ENCODE measurements at regions not wholly inside any gene's neighbourhood (a gene's known extent, or its start where the extent isn't known, plus 50 kb on each side); places are given as distances from the start of the nearest gene placed in this dataset.

GRCh38 chr2:8537562-8538155 lies 144.2 kb upstream of the ID2 start:
- Histone ChIP-seq H3K4me2 (ENCODE audit: low read length) (peak overlapping the region; percentile 70), H3K4me3 (ENCODE audit: low read length) (peak overlapping the region; percentile 42; the same call in 1 of the 2 replicates), H3K4me1 (ENCODE audit: control insufficient read depth, low read length) (peaks cover 78% of the 10 kb centered on the region), H3K27ac (ENCODE audit: low read depth, low read length) (peak overlapping the region; percentile 50; the same call in 1 of the 2 replicates), H3K79me2 (ENCODE audit: control insufficient read depth, low read length) (no peaks in the 10 kb centered on the region), H3K36me3 (ENCODE audit: control insufficient read depth, low read length) (no peaks in the 10 kb centered on the region), H3K27me3 (ENCODE audit: control insufficient read depth, low read length) (no peaks in the 10 kb centered on the region), H3K9me3 (ENCODE audit: control insufficient read depth, insufficient read depth, low read length) (no peaks in the 10 kb centered on the region), H4K20me1 (ENCODE audit: control insufficient read depth, insufficient read depth, low read depth, low read length) (no peaks in the 10 kb centered on the region), H3F3A (ENCODE audit: control insufficient read depth, insufficient read depth) (0 out of 2 replicates have a peak, but pooled peaks cover 4% of the 10 kb centered on the region), H3K9me2 (replicated peaks; ENCODE audit: control insufficient read depth, low read length) (no peaks in the 10 kb centered on the region)
- no peak for TF ChIP-seq CTCF (IDR thresholded peaks at IDR 0.05; ENCODE audit: low read depth, low read length, poor library complexity, severe bottlenecking)
- no peak for TF ChIP-seq EZH2phosphoT487 (IDR thresholded peaks at IDR 0.05; ENCODE audit: borderline replicate concordance, low read length)

GRCh38 chr2:8538531-8538930 lies 143.3 kb upstream of the ID2 start:
- H4K20me1 ChIP-seq (ENCODE audit: control insufficient read depth, insufficient read depth, low read depth, low read length): no peaks in the 10 kb centered on the region
- H3F3A ChIP-seq (ENCODE audit: control insufficient read depth, insufficient read depth): 0 out of 2 replicates have a peak, but pooled peaks cover 4% of the 10 kb centered on the region
- no peaks in the 10 kb centered on the region for H3K79me2 ChIP-seq (ENCODE audit: control insufficient read depth, low read length)
- H3K27me3 ChIP-seq (ENCODE audit: control insufficient read depth, low read length): no peaks in the 10 kb centered on the region
- H3K4me2 ChIP-seq (ENCODE audit: low read length): peak overlapping the region; percentile 70
- peaks cover 87% of the 10 kb centered on the region for H3K4me1 ChIP-seq (ENCODE audit: control insufficient read depth, low read length)
- no peaks in the 10 kb centered on the region for H3K36me3 ChIP-seq (ENCODE audit: control insufficient read depth, low read length)
- H3K27ac ChIP-seq (ENCODE audit: low read depth, low read length): peak overlapping the region; percentile 50
- TF ChIP-seq CTCF (IDR thresholded peaks at IDR 0.05; ENCODE audit: low read depth, low read length, poor library complexity, severe bottlenecking) (no peak), EZH2phosphoT487 (IDR thresholded peaks at IDR 0.05; ENCODE audit: borderline replicate concordance, low read length) (no peak)
- no peaks in the 10 kb centered on the region for H3K9me2 ChIP-seq (replicated peaks; ENCODE audit: control insufficient read depth, low read length)
- H3K9me3 ChIP-seq (ENCODE audit: control insufficient read depth, insufficient read depth, low read length): no peaks in the 10 kb centered on the region
- H3K4me3 ChIP-seq (ENCODE audit: low read length): peak overlapping the region; percentile 42

GRCh38 chr2:8538931-8539621 lies 142.8 kb upstream of the ID2 start:
- Histone ChIP-seq H3K9me3 (ENCODE audit: control insufficient read depth, insufficient read depth, low read length) (no peaks in the 10 kb centered on the region), H4K20me1 (ENCODE audit: control insufficient read depth, insufficient read depth, low read depth, low read length) (no peaks in the 10 kb centered on the region), H3K4me1 (ENCODE audit: control insufficient read depth, low read length) (peaks cover 91% of the 10 kb centered on the region), H3K4me3 (ENCODE audit: low read length) (peak overlapping the region; percentile 42), H3K9me2 (replicated peaks; ENCODE audit: control insufficient read depth, low read length) (no peaks in the 10 kb centered on the region), H3K4me2 (ENCODE audit: low read length) (peak overlapping the region; percentile 70), H3K27me3 (ENCODE audit: control insufficient read depth, low read length) (no peaks in the 10 kb centered on the region), H3K79me2 (ENCODE audit: control insufficient read depth, low read length) (no peaks in the 10 kb centered on the region), H3K36me3 (ENCODE audit: control insufficient read depth, low read length) (no peaks in the 10 kb centered on the region), H3F3A (ENCODE audit: control insufficient read depth, insufficient read depth) (0 out of 2 replicates have a peak, but pooled peaks cover 4% of the 10 kb centered on the region), H3K27ac (ENCODE audit: low read depth, low read length) (peak overlapping the region; percentile 50)
- no peak for TF ChIP-seq CTCF (IDR thresholded peaks at IDR 0.05; ENCODE audit: low read depth, low read length, poor library complexity, severe bottlenecking)
- no peak for TF ChIP-seq EZH2phosphoT487 (IDR thresholded peaks at IDR 0.05; ENCODE audit: borderline replicate concordance, low read length)

All from DOHH2 (cell line).